Cardiac fibroblast (primary cell): ENCODE measurements at regions not wholly inside any gene's neighbourhood (a gene's known extent, or its start where the extent isn't known, plus 50 kb on each side); places are given as distances from the start of the nearest gene placed in this dataset.

Experiments
- DNase-seq, 2 donors: peaks; one replicate each; pipeline versions ENCODE4 v3.0.0 to v3.0.0-alpha.2; 2010; ENCODE audit warnings: low read depth in 2 of 2
- H3K4me3 ChIP-seq, 2 donors: replicated peaks in 1 of 2; 1 replicate in 1 of 2; 2 replicates in 1 of 2; pipeline ENCODE4 v1.5.1; 2011; ENCODE audit warnings: low read depth in 2 of 2, low read length in 2 of 2, mild to moderate bottlenecking in 2 of 2, moderate library complexity in 1 of 2
- CTCF ChIP-seq: IDR thresholded peaks from one replicate; pipeline ENCODE4 v1.5.1; 2011; ENCODE audit warnings: low read depth, mild to moderate bottlenecking, low read length, inconsistent platforms

- H3K4me3 ChIP-seq: no peak overlapping the region
- DNase-seq: no peak
- TF ChIP-seq CTCF: no peak
Measured at GRCh38 chrX:114332766-114333165, 251.1 kb upstream of the HTR2C start.

- TF ChIP-seq CTCF: no peak
- no peak for DNase-seq
- no peak overlapping the region for H3K4me3 ChIP-seq
Measured at GRCh38 chrX:114334473-114334982, 249.4 kb upstream of the HTR2C start.

- no peak overlapping the region for H3K4me3 ChIP-seq
- TF ChIP-seq CTCF: no peak
- DNase-seq: no peak
Measured at GRCh38 chrX:114338870-114339269, 245.0 kb upstream of the HTR2C start.

DNA sequence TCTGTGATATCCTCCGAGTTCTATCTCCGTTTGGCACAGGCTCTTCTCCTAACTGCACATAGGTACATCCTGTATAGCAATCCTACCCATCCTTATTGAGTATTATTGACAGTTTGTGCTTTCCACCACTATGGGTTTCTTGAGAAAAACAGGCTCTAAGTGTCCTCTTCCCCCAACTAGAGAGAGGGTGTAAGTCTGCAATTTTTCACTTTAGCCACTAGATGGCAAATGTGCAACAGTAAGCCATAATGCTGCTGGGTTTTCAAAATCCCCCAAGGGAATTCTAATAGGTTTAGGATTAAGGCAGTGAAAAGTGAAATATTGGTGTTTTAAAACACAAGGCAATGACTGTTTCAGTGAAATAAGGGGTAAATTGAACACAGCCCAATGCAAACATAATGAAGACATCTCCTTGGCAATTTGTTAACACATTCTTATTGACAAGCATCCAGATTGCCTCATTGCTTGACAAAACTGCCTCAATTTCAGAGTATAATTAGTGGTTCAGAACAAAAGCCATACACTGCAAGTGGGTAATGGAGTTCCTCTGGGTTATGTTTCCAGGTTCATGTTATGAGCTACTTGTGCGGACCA lies 239.0 kb upstream of the HTR2C start:
- peak; percentile 55 for TF ChIP-seq CTCF
- peak; percentile 55 to 61 for DNase-seq
- H3K4me3 ChIP-seq: no peak overlapping the region

- no peak for DNase-seq
- no peak overlapping the region for H3K4me3 ChIP-seq
- no peak for TF ChIP-seq CTCF
Measured at GRCh38 chrX:114361076-114361725, 222.7 kb upstream of the HTR2C start.

GRCh38 chrX:114363346-114363745 lies 220.5 kb upstream of the HTR2C start:
- TF ChIP-seq CTCF: no peak
- no peak for DNase-seq
- no peak overlapping the region for H3K4me3 ChIP-seq
